Endothelial cell of umbilical vein (primary cell): ENCODE measurements at regions not wholly inside any gene's neighbourhood (a gene's known extent, or its start where the extent isn't known, plus 50 kb on each side); places are given as distances from the start of the nearest gene placed in this dataset.

Source experiments
- BruUV-seq: library from RNA; stranded (reverse); fragments of 400-500 nt; replicated peaks from 2 replicates; lab custom pipeline; 2021; lab: Mats Ljungman, UMichigan
- CTCF ChIA-PET: fragments of 300-600, 350-600 bp; sonication (Branson Sonifier 250); formaldehyde crosslinking; loops from one replicate; lab custom pipeline; 2021; ENCODE audit warnings: antibody characterized with exemption, inconsistent platforms; lab: Charles Lee
- POLR2A ChIA-PET: fragments of 300-600, 350-600 bp; sonication (Branson Sonifier 250); formaldehyde crosslinking; loops from one replicate; lab custom pipeline; 2021; ENCODE audit warnings: antibody characterized with exemption, inconsistent platforms; lab: Charles Lee
- DNase-seq: peaks from one replicate; pipeline ENCODE4 v3.0.0-alpha.2; 2011; ENCODE audit warnings: low read depth, low spot score
- FAIRE-seq: peaks from 2 replicates; lab custom pipeline; 2011; peaks lifted over from hg19 to GRCh38; lab: Jason Lieb, UNC
- H2AFZ ChIP-seq: 2 replicates; pipeline ENCODE4 v1.6.0; 2012; ENCODE audit warnings: low read depth, low read length, control low read depth, inconsistent platforms
- H3K27ac ChIP-seq: 2 replicates; pipeline ENCODE4 v1.5.1; 2011; ENCODE audit warnings: low read depth, mild to moderate bottlenecking, control low read depth, low read length, moderate library complexity; ENCODE audit not compliant: insufficient read depth
- H3K27me3 ChIP-seq, 2 experiments: 2 replicates each; pipeline versions ENCODE4 v1.6.0 to v1.6.1; 2011; ENCODE audit warnings: low read length in 2 of 2, mixed read lengths in 1 of 2; ENCODE audit not compliant: control insufficient read depth in 2 of 2, insufficient read depth in 2 of 2
- H3K36me3 ChIP-seq, 2 experiments: 2 replicates in 1 of 2; 3 replicates in 1 of 2; pipeline ENCODE4 v1.5.1; 2011; ENCODE audit warnings: low read length in 2 of 2, mild to moderate bottlenecking in 1 of 2, moderate library complexity in 1 of 2; ENCODE audit not compliant: control insufficient read depth in 2 of 2, insufficient read depth in 2 of 2; ENCODE audit errors: extremely low read depth in 1 of 2
- H3K4me1 ChIP-seq: 3 replicates; pipeline ENCODE4 v1.5.1; 2011; ENCODE audit warnings: mild to moderate bottlenecking, low read length; ENCODE audit not compliant: control insufficient read depth, insufficient read depth; ENCODE audit errors: extremely low read depth
- H3K4me2 ChIP-seq: 2 replicates; pipeline ENCODE4 v1.6.1; 2011; ENCODE audit warnings: low read length, control low read depth, mixed read lengths; ENCODE audit not compliant: insufficient read depth
- H3K4me3 ChIP-seq, 3 experiments: fragments of 200-600 bp in 1 of 3; sonication (generic), shearing (Covaris generic) in 1 of 3; replicated peaks in 1 of 3; 2 replicates each; pipeline ENCODE4 v1.5.1; 2011 to 2016; ENCODE audit warnings: control low read depth in 3 of 3, low read length in 3 of 3, mild to moderate bottlenecking in 2 of 3, inconsistent platforms in 1 of 3, low read depth in 1 of 3, moderate library complexity in 1 of 3; ENCODE audit not compliant: insufficient read depth in 1 of 3
- H3K79me2 ChIP-seq: 2 replicates; pipeline ENCODE4 v1.6.0; 2012; ENCODE audit warnings: low read length, inconsistent platforms; ENCODE audit not compliant: control insufficient read depth, insufficient read depth
- H3K9ac ChIP-seq: replicated peaks from 2 replicates; pipeline ENCODE3; 2011; ENCODE audit warnings: low read length, control low read depth; ENCODE audit not compliant: insufficient read depth; ENCODE audit errors: extremely low read depth
- H3K9me1 ChIP-seq: replicated peaks from 3 replicates; pipeline ENCODE4 v1.6.0; 2011; ENCODE audit warnings: mild to moderate bottlenecking, low read length; ENCODE audit not compliant: control insufficient read depth, insufficient read depth; ENCODE audit errors: extremely low read depth
- H3K9me3 ChIP-seq: replicated peaks from 2 replicates; pipeline ENCODE4 v1.5.1; 2012; ENCODE audit warnings: low read length, inconsistent platforms; ENCODE audit not compliant: control insufficient read depth, insufficient read depth
- H4K20me1 ChIP-seq: replicated peaks from 2 replicates; pipeline ENCODE3; 2011; ENCODE audit warnings: mild to moderate bottlenecking, low read length; ENCODE audit not compliant: control insufficient read depth, insufficient read depth; ENCODE audit errors: extremely low read depth
- EZH2 ChIP-seq: IDR thresholded peaks from 2 replicates; pipeline ENCODE4 v1.6.1; 2012; ENCODE audit warnings: borderline replicate concordance, low read depth, mild to moderate bottlenecking, moderate library complexity, low read length, inconsistent platforms; ENCODE audit not compliant: severe bottlenecking
- FOS ChIP-seq: IDR thresholded peaks from 2 replicates; pipeline ENCODE4 v1.6.1; 2011; ENCODE audit warnings: mild to moderate bottlenecking, low read length, moderate library complexity, borderline replicate concordance; ENCODE audit not compliant: insufficient read depth
- GATA2 ChIP-seq: IDR thresholded peaks from 2 replicates; pipeline ENCODE4 v1.7.0; 2011; ENCODE audit warnings: low read depth, mild to moderate bottlenecking, moderate library complexity, mixed read lengths, low read length; ENCODE audit not compliant: insufficient read length, insufficient read depth
- JUN ChIP-seq: IDR thresholded peaks from 2 replicates; pipeline ENCODE4 v1.6.1; 2011; ENCODE audit warnings: borderline replicate concordance, low read depth; ENCODE audit not compliant: insufficient read length, insufficient read depth
- MYC ChIP-seq: IDR thresholded peaks from one replicate; pipeline ENCODE4 v1.6.1; 2011; ENCODE audit warnings: mild to moderate bottlenecking, low read depth, low read length
- POLR2A ChIP-seq: IDR thresholded peaks from 2 replicates; pipeline ENCODE4 v1.6.1; 2012; ENCODE audit warnings: low read depth, mild to moderate bottlenecking, control low read depth, low read length
- POLR2AphosphoS5 ChIP-seq: IDR thresholded peaks from 2 replicates; pipeline ENCODE4 v1.6.1; 2012; ENCODE audit warnings: low read depth, mild to moderate bottlenecking, control low read depth, low read length, moderate library complexity; ENCODE audit not compliant: insufficient read depth
- dilution Hi-C: fragments of 300-500 bp; cut with MboI; formaldehyde crosslinking; loops from one replicate; pipeline ENCODE4 v1.15.0; 2019; ENCODE audit warnings: low sequenced_read_pairs; ENCODE audit not compliant: extremely low pct_ligation_motif_present
- intact Hi-C: fragments of 100-400 bp; cut with micrococcal nuclease; formaldehyde crosslinking; loops from one replicate; pipeline ENCODE4 v1.10.0; 2022
- TF ChIP-seq, protein P1 (sequence below), 2 donors: IDR thresholded peaks; 1 replicate in 1 of 2; 2 replicates in 1 of 2; pipeline ENCODE4 v1.5.1; 2011; ENCODE audit warnings: low read length in 2 of 2, mild to moderate bottlenecking in 2 of 2, moderate library complexity in 2 of 2, control low read depth in 1 of 2, inconsistent platforms in 1 of 2, low read depth in 1 of 2; ENCODE audit not compliant: insufficient read depth in 1 of 2; ENCODE audit errors: extremely low read depth in 1 of 2
- TF ChIP-seq, protein P2 (sequence below): IDR thresholded peaks from 2 replicates; pipeline ENCODE4 v1.6.1; 2011; ENCODE audit not compliant: insufficient read depth, insufficient read length

DNA sequence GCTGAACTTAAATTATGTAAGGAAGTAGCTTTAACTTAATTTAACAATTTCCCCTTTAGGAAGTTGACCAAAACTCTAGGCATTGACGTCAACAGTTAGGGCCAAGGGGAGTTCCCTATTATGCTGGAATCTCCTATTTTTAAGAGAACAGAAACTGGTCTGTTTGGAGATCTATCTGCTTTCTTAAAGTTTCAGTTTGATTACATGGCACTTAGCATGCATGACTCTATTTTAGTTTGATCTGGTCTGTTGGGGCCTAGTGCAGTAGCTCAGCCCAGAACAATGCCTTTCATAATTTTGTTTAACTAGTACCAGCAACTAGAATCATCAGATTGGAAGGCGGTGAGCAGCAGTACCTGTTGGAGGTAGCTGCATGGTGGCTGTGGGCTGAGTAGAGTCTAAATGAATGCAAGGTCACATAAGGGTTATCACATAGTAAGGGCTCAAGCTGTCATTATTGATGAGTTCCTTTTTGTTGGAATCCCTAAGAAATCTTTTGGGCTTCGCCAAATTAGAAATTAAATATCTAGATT lies 60.5 kb upstream of the ZNG1B start:
- CTCF ChIA-PET = interaction anchor here (1.1 to 1.9 kb wide), 3 partner anchors 13 to 127 kb away, joined by 3 to 7 read pairs (median 5); no protein-coding TSS in a partner anchor

More for the DNA sequence above, 60.5 kb upstream of the ZNG1B start:
- Histone ChIP-seq H3K9me1 (no peaks in the 10 kb centered on the region), H3K27ac (no peak overlapping the region), H4K20me1 (no peaks in the 10 kb centered on the region), H3K9ac (no peak overlapping the region), H3K79me2 (no peaks in the 10 kb centered on the region), H3K4me2 (no peak overlapping the region), H3K4me3 (no peak overlapping the region), H3K36me3 (no peaks in the 10 kb centered on the region), H3K4me1 (no peaks in the 10 kb centered on the region), H3K27me3 (no peaks in the 10 kb centered on the region), H2AFZ (no peak overlapping the region), H3K9me3 (no peaks in the 10 kb centered on the region)
- POLR2A ChIA-PET = interaction anchor here (0.7 kb wide), 1 partner anchor 90 kb away, joined by 3 read pairs; no protein-coding TSS in a partner anchor
- no peak for DNase-seq
- TF ChIP-seq MYC (no peak), JUN (no peak), POLR2A (no peak), FOS (no peak), POLR2AphosphoS5 (no peak), GATA2 (no peak), EZH2 (no peak)
- TF ChIP-seq, protein P1, sequence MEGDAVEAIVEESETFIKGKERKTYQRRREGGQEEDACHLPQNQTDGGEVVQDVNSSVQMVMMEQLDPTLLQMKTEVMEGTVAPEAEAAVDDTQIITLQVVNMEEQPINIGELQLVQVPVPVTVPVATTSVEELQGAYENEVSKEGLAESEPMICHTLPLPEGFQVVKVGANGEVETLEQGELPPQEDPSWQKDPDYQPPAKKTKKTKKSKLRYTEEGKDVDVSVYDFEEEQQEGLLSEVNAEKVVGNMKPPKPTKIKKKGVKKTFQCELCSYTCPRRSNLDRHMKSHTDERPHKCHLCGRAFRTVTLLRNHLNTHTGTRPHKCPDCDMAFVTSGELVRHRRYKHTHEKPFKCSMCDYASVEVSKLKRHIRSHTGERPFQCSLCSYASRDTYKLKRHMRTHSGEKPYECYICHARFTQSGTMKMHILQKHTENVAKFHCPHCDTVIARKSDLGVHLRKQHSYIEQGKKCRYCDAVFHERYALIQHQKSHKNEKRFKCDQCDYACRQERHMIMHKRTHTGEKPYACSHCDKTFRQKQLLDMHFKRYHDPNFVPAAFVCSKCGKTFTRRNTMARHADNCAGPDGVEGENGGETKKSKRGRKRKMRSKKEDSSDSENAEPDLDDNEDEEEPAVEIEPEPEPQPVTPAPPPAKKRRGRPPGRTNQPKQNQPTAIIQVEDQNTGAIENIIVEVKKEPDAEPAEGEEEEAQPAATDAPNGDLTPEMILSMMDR (IDR thresholded peaks at IDR 0.05; ENCODE audit: extremely low read depth in 1 of 2, insufficient read depth in 1 of 2, low read depth in 1 of 2, low read length in 2 of 2) = no peak
- TF ChIP-seq, protein P2, sequence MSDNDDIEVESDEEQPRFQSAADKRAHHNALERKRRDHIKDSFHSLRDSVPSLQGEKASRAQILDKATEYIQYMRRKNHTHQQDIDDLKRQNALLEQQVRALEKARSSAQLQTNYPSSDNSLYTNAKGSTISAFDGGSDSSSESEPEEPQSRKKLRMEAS = no peak
- dilution Hi-C loops (no loop called here), intact Hi-C loops (no loop called here)
- no peak for FAIRE-seq
- no TSS peak for BruUV-seq
